Tibial artery (tissue), 4 donors: ENCODE measurements at regions not wholly inside any gene's neighbourhood (a gene's known extent, or its start where the extent isn't known, plus 50 kb on each side); places are given as distances from the start of the nearest gene placed in this dataset.

ENCODE experiments used
- DNase-seq, 2 donors: peaks; one replicate each; pipeline ENCODE4 v3.0.0-alpha.2; 2019
- H3K27ac ChIP-seq, 2 donors: fragments of 200-600 bp; sonication (generic) in 1 of 2; 1 replicate in 1 of 2; 2 replicates in 1 of 2; pipeline ENCODE4 v1.5.1; 2018 to 2019; ENCODE audit warnings: mild to moderate bottlenecking in 1 of 2
- H3K27me3 ChIP-seq, 2 donors: fragments of 200-600 bp; sonication (generic) in 1 of 2; one replicate each; pipeline versions ENCODE4 v1.5.1 to v1.6.0; 2016 to 2019
- H3K36me3 ChIP-seq, 3 donors: fragments of 200-600 bp; sonication (generic) in 2 of 3; one replicate each; pipeline ENCODE4 v1.5.1; 2016 to 2019; ENCODE audit warnings: mild to moderate bottlenecking in 2 of 3
- H3K4me1 ChIP-seq, 4 donors: fragments of 200-600 bp; sonication (generic) in 2 of 4; 1 replicate in 3 of 4; 2 replicates in 1 of 4; pipeline ENCODE4 v1.5.1; 2016 to 2019
- H3K4me3 ChIP-seq, 2 donors: fragments of 200-600 bp; sonication (generic) in 1 of 2; 1 replicate in 1 of 2; 2 replicates in 1 of 2; pipeline ENCODE4 v1.5.1; 2018 to 2019; ENCODE audit warnings: mild to moderate bottlenecking in 2 of 2
- H3K9me3 ChIP-seq, 3 donors: fragments of 200-600 bp; sonication (generic) in 1 of 3; one replicate each; pipeline ENCODE4 v1.5.1; 2016 to 2019
- intact Hi-C: fragments of 100-400 bp; cut with DNase I; formaldehyde crosslinking; loops from one replicate; pipeline ENCODE4 v1.15.0; 2023; ENCODE audit warnings: low total_unique reads
- TF ChIP-seq, protein P1 (sequence below), 2 experiments: fragments of 200-600 bp in 1 of 2; fragments of 450-650 bp in 1 of 2; IDR thresholded peaks; one replicate each; pipeline ENCODE4 v1.5.1; 2017 to 2019; ENCODE audit warnings: antibody characterized with exemption in 2 of 2, mild to moderate bottlenecking in 1 of 2, moderate library complexity in 1 of 2

DNA sequence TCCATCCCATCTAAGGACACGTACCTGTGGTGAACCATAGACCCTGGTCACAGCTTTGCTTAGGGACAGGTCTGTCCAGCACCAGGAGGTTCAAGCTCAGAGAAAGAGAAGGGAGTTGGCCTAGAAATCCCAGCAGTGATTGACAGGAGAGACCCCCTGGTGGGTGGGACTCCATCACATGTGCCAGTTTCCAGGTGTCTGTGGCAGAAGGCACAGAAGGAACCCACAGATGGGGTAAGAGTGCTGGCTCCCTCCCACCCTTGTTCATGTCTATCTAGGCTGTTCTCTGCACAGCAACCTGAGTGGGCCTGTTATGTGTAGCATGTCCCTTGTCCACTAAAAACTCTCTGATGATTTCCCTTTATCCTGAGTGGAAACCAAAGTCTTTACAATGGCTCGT lies 54.0 kb upstream of the GRB10 start:
- H3K9me3 ChIP-seq, result no peaks in the 10 kb centered on the region
- H3K27ac ChIP-seq, result no peak overlapping the region
- H3K4me1 ChIP-seq, result peaks cover 0 to 19% (median 8%) of the 10 kb centered on the region in 4 donors
- no peaks in the 10 kb centered on the region for H3K36me3 ChIP-seq
- intact Hi-C loops, result no loop called here
- no peak overlapping the region for H3K4me3 ChIP-seq
- TF ChIP-seq, protein P1, sequence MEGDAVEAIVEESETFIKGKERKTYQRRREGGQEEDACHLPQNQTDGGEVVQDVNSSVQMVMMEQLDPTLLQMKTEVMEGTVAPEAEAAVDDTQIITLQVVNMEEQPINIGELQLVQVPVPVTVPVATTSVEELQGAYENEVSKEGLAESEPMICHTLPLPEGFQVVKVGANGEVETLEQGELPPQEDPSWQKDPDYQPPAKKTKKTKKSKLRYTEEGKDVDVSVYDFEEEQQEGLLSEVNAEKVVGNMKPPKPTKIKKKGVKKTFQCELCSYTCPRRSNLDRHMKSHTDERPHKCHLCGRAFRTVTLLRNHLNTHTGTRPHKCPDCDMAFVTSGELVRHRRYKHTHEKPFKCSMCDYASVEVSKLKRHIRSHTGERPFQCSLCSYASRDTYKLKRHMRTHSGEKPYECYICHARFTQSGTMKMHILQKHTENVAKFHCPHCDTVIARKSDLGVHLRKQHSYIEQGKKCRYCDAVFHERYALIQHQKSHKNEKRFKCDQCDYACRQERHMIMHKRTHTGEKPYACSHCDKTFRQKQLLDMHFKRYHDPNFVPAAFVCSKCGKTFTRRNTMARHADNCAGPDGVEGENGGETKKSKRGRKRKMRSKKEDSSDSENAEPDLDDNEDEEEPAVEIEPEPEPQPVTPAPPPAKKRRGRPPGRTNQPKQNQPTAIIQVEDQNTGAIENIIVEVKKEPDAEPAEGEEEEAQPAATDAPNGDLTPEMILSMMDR (IDR thresholded peaks at IDR 0.05), result no peak
- no peak for DNase-seq
- H3K27me3 ChIP-seq, result peaks cover 0 to 3% of the 10 kb centered on the region in 2 donors

DNA sequence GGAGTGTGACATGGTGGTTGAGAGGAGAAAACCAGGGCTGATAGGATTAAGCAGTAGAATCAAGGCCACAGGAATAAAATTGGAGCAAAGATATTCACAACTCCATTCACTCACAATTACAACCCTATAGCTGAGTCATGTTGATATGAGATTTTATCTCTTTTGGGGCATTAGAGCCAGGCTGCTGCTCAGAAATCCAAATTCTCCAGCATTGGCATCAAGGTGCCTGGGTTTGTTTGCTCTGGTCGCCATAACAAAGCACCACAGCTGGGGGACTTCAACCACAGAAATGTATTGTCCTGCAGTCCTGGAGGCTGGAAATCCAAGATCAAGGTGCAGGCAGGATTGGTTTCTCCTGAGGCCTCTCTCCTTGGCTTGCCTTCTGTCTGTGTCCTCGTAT lies 52.5 kb upstream of the GRB10 start:
- H3K27me3 ChIP-seq, result peaks cover 0 to 3% of the 10 kb centered on the region in 2 donors
- intact Hi-C loops, result no loop called here
- no peaks in the 10 kb centered on the region for H3K36me3 ChIP-seq
- H3K27ac ChIP-seq, result no peak overlapping the region
- DNase-seq, result no peak
- no peak overlapping the region for H3K4me3 ChIP-seq
- no peaks in the 10 kb centered on the region for H3K9me3 ChIP-seq
- H3K4me1 ChIP-seq, result peaks cover 0 to 19% (median 8%) of the 10 kb centered on the region in 4 donors
- TF ChIP-seq, protein P1 (IDR thresholded peaks at IDR 0.05), result no peak

DNA sequence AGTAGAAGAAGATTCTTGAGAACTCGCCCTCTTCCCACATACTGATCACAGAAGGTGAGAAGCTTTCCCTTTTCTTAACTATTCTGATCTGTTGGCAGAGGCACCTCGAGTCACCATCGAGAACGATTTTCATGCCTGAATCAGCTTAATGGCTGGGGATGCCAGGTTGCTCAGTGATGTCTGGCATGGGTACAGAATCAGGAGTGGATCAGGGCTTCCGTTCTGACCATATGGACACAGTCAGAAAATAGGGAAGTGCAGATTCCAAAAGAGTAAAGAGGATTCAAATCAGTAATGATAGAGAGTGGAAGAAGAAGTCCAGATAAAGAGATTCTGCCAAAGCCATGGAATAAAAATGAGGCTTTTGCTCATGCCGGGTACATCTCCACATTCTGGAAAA lies 52.0 kb upstream of the GRB10 start:
- Histone ChIP-seq H3K27me3 (peaks cover 0 to 3% of the 10 kb centered on the region in 2 donors), H3K36me3 (no peaks in the 10 kb centered on the region), H3K27ac (no peak overlapping the region), H3K4me1 (peaks cover 0 to 19% (median 7%) of the 10 kb centered on the region in 4 donors), H3K4me3 (no peak overlapping the region), H3K9me3 (no peaks in the 10 kb centered on the region)
- DNase-seq, result no peak
- TF ChIP-seq, protein P1 (IDR thresholded peaks at IDR 0.05), result no peak
- intact Hi-C loops, result no loop called here

DNA sequence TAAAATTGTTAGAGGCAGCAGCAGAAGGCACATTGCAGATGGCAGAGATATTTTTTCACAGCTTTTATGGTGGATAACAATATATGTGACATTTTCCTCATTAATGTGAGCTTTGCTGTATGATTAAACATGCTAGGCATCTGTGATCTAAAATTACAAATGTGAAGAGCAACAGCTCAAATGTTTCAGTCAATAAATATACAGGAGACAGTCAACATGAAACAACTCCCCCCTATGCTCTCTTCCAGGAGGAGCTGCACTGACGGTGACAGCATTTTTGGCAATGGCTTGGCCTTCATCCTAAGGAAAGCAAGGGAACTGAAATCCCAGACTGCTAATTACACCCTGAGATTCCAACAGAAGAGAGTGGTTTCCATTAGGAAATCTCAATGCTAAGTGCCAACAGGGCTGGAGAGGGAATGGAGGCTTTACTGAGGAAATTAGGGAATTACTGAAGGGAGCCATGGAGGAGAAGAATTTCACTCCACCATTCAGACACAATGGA lies 51.4 kb upstream of the GRB10 start:
- intact Hi-C loops, result no loop called here
- no peak overlapping the region for H3K4me3 ChIP-seq
- TF ChIP-seq, protein P1 (IDR thresholded peaks at IDR 0.05), result no peak
- peaks cover 0 to 13% (median 2%) of the 10 kb centered on the region in 4 donors for H3K4me1 ChIP-seq
- H3K27me3 ChIP-seq, result peaks cover 0 to 3% of the 10 kb centered on the region in 2 donors
- no peak for DNase-seq
- H3K9me3 ChIP-seq, result no peaks in the 10 kb centered on the region
- H3K36me3 ChIP-seq, result no peaks in the 10 kb centered on the region
- H3K27ac ChIP-seq, result no peak overlapping the region

DNA sequence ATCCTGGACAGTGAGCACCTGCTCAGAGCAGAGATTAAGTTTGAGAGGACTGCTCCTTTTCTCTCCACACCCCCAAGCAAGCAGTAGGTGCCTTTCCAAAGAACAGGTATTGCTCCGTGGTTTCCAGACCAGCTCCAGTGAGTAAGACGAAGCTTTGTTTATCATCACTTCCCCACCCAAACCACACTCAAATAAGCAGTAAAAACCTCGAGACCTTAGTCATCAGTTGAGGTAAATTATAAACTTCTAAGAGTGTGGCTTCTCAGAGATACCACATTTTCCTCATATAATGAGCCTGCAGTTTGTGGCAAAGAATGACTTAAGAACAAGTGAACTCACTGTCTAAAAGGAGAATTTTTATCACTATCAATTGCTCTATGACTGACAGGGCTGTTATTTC lies 50.0 kb upstream of the GRB10 start:
- TF ChIP-seq, protein P1 (IDR thresholded peaks at IDR 0.05), result no peak
- no peaks in the 10 kb centered on the region for H3K9me3 ChIP-seq
- no peak for DNase-seq
- intact Hi-C loops, result no loop called here
- no peak overlapping the region for H3K27ac ChIP-seq
- no peak overlapping the region for H3K4me3 ChIP-seq
- H3K27me3 ChIP-seq, result peaks cover 0 to 3% of the 10 kb centered on the region in 2 donors
- no peaks in the 10 kb centered on the region for H3K36me3 ChIP-seq
- H3K4me1 ChIP-seq, result no peaks in the 10 kb centered on the region
